Inflammatory macrophage (primary cell): ENCODE measurements at regions not wholly inside any gene's neighbourhood (a gene's known extent, or its start where the extent isn't known, plus 50 kb on each side); places are given as distances from the start of the nearest gene placed in this dataset.

Experiments
- DNase-seq, 2 donors: peaks; one replicate each; pipeline ENCODE4 v3.0.0-alpha.2; 2020 to 2022

- no peak for DNase-seq
Measured at GRCh38 chr11:130779943-130780342, 136.3 kb downstream of the SNX19 start.

GRCh38 chr11:130780437-130780836 lies 135.8 kb downstream of the SNX19 start:
- DNase-seq, result no peak

DNA sequence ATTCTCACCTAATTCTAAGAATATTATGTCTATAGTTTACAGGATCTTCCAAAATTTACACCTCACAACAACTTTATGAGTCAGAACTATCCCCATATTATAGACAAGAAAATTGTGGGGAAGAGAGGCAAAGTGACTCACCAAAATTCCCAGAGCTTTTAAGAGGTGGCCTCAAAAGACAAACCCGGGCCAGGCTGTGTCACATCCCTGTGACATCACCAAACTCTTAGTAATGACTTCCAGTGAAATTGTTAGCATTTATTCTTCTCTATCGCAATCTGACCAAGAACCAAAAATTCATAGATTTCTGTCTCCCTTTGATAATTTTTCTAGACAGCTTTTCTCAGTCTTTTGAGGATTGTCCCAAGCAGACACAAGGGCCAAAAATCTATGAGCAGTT lies 134.3 kb downstream of the SNX19 start:
- no peak for DNase-seq

GRCh38 chr11:130782361-130783222 lies 133.7 kb downstream of the SNX19 start:
- no peak for DNase-seq

DNA sequence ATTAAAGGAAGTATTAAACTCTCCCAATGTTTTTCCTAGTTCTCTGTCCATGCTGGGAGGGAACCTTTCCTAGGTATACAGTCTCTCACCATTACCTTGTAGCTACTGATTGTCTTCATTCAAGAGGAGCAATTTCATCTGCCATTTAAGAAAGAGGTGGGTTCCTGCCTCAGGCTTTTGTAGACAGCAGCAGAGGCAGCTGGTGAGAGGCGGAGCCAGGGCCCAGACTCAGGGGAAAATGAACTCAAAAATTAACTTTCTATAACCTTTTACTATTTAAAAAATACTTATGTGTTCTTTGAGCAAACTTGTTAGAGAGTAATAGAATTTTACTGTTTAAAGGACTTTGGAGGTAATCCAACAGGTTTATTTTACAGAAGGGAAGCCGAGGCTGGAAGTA lies 133.0 kb downstream of the SNX19 start:
- DNase-seq, result no peak

DNA sequence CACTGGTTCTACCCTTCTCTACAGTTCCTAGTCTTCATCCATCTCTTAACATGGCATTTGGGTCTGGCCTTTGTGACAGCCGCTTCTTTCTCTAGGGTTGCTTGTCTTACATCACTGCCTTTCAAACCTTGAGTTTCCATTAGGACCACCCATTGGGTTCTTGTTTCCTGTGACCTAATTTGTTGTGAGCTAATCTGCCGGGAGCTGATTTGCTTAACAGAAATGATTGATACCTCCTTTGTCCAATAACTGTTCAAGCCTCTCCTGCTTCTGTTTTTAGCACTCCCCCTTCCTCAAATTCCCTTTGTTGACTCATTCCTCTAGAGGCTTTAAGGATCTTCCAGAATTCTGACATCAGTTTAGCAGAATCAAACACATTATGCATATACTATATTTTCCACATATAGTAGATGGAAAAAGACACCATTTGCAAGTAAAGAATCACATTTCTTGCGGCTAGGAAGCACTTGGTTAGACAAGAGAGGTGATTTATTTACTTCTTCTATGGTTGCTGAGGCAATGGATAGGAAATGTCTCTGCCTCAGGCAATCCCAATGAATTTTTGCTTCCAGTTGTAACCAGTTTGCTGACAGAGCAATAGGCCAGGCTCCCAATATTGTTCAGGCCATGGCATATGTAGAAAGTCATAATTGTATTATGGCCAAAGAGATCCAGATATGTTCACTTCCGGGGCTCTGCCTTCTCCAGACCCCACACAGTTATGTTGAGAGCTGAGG lies 130.7 kb downstream of the SNX19 start:
- no peak for DNase-seq

- no peak for DNase-seq
Measured at GRCh38 chr11:130786586-130786985, 129.7 kb downstream of the SNX19 start.

GRCh38 chr11:130787092-130787616 lies 129.1 kb downstream of the SNX19 start:
- no peak for DNase-seq

DNA sequence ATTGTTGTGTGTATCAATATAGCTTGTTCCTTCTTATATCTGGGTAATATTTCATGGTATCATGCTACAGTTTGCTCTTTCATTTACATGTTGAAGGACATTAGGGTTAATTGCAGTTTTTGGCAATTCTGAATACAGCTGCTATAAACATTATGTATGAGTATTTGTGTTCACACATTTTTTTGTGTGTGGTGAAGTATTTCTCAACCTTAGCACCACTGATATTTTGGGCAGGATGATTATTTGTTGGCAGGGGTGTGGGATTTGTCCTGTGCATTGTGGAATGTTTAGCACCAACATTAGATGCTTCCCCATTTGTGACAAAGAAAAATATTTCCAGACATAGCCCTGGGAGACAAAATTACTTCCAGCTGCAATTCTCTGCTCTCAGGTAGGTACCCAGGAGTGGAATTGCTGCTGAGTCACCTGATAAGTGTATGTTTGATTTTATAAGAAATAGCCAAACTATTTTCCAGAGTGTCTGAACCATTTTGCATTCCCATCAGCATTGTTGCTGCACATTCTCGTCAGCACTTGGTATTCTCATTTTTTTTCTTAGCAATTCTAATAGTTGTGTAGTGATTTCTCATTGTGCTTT lies 128.2 kb downstream of the SNX19 start:
- no peak for DNase-seq

DNA sequence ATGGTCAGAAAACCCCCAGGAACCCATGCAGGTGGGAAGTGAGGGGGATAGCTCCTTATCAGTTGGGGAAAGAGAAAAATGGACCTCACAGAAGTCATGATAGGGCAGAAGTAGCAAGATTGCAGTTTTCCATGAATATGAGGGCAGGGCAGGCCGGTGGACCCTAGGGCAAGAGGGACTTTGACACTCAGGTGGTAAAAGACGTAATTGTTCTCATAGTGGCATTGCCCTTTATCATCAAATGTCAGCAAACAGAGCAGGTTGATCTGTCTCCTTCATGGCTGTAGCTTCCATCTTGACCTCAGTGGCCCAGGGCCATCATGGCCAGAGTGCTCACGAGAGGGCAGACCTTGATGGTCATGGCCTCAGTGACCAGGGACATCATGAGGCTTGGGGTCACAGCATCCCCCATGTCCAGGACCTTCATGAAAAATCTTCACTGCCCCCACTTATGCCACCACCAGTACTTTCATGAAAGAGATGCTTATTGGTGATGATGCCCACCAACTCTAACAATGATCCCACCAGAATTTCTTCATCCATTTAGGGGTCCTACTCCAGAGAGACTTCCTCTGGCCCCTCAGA lies 127.1 kb downstream of the SNX19 start:
- DNase-seq, result no peak

GRCh38 chr11:130790689-130791088 lies 125.6 kb downstream of the SNX19 start:
- DNase-seq, result no peak

- no peak for DNase-seq
Measured at GRCh38 chr11:130792772-130793171, 123.5 kb downstream of the SNX19 start.

GRCh38 chr11:130796828-130797227 lies 119.5 kb downstream of the SNX19 start:
- no peak for DNase-seq

GRCh38 chr11:130798280-130798679 lies 118.0 kb downstream of the SNX19 start:
- DNase-seq, result no peak

DNA sequence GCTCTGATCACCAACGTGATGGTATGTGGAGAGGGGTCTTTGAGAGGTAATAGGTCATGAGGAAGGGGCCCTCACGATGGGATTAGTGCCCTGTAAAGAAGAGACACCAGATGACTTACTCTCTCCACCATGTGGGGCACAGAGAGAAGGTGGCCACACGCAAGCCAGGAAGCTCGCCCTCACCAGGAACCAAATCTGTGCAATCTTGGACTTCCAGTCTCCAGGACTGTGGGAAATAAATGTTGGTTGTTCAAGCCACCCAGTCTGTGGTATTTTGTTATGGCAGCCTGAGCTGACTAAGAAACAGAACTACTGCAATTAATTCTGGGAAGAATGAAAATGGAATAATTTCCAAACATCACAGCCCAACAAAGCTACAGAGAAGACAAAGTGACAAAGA lies 117.5 kb downstream of the SNX19 start:
- DNase-seq, result no peak

DNA sequence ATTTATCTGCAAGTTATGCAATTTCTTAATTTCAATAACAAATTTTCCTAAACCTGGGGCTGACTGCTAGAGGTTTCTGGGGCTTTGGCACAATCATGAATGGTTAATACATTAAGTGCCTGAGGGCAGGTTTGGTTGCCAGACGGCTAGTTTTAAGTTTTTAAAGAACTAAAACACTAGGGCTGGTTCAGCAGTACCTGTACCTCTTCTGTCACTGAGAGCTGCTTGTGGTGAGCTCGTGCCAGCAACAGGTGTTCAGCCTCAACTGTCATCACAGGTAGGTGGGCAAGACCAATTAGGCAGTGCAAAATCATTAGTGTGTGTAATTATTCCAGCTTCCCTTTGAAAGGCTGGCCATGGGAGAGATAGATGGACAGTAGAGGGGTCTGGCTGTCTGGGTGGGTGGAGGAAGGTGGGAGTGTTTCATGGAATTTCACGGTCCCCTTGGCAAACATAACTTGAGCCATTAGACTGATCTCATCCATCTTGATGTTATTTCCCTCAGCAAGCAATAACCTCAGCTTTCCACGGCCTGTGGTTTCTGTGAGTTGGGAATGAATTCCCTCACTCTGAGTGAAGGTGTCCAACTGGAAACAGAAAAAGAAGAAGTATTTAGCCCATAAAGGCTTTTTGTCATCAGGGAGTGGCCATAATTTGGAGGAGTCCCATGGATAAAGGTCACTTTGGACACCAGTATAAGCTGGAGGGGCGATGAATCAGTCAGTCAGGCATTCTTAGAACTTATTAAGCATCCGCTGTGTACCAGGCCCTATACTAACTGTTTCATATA lies 114.8 kb downstream of the SNX19 start:
- DNase-seq, result no peak

- DNase-seq, result no peak
Measured at GRCh38 chr11:130802567-130802966, 113.7 kb downstream of the SNX19 start.

DNA sequence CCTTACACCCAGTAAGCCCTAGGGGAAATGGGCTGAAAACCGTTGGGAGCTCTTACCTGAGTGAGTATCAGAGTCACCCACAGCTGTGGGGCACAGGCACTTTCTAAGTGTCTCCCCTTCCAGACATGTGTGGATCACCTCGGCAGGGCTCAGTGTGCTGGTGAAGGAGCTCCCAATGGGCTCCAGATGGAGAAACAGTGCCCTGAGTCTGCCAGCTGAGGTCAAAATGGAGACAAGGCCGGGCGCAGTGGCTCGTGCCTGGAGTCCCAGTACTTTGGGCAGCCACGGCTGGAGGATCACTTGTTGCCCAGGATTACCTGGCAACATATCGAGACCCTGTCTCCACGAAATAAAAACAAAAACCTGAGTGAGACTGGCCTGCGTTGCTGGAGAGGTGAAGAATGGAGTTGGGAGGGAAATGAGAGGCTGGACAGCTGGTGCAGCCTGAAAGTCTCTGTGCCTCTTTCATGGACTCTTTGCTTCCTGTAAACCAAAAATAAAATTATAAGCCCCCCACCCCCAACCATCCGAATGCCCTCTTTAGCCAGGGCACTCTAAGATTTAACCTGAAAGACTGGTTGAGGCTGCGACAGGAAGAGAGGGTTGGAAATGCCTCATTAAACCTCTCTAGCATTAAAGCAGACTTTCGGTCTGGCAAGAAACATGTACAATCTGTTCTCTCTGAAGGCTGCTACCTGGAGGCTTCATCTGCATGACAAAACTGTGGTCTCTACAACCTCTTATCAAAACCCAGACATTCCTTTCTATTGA lies 111.8 kb downstream of the SNX19 start:
- DNase-seq, result no peak

DNA sequence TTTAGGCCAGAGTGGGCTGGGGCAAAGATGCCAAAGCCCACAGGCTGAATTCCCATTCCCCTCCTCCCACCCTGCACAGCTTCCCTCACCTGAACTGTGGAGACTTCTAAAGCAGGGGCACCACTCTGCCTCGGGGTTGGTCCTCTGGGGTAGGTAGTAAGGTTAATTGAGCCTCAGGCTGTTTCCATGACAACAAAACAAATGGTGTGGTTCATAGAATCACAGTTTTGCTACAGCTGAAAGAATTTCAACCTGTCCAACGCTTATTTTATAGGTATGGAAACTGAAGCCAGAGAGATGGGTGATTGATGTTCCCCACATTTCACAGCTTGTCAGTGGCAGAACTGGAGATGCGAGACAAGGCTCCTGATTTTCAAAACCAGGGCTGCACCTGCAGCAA lies 109.5 kb downstream of the SNX19 start:
- DNase-seq, result no peak

DNA sequence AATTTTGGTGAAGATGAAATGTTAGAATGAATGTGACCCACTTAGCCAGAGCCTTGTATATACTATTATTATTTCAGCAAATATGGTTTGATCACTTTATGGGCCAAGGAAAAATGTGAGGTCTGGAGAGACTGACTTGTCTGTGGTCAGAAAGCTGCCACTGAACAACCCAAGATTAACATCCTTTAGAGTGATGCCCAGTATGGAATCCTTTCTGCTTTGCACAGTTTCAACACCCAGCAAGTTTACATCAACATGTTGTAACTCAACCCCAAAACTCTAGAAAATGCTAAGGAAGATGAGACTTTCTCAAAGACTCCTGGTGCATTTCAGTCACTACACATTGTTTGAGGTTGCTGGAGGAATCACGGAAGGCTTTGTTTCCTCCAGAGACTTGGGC lies 107.7 kb downstream of the SNX19 start:
- DNase-seq, result no peak

DNA sequence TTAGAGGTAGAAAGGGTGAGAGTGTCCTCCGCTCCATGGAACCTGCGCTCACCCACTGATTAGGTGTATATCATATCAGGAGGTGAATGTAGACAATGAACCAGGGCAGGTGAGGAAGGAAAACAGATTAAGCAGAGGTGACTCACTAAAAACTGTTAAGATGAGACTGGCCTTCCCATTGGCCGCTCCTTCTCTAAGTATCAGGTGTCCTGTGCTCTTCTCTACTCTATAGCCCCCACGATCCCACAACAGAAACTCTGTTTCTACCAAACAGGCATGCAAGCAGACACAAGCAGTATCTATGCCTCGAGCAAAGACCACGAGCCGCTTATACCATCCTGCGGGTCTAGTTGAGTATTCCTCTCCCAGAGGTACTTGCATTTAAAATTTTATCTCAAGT lies 103.1 kb downstream of the SNX19 start:
- no peak for DNase-seq
